A549 (cell line): ENCODE measurements at regions not wholly inside any gene's neighbourhood (a gene's known extent, or its start where the extent isn't known, plus 50 kb on each side); places are given as distances from the start of the nearest gene placed in this dataset.

Experiments
- ATAC-seq, 2 experiments: fragments of 200-7000 bp in 1 of 2; fragments of >200 bp in 1 of 2; cut with Nextera tagmentation in 1 of 2; cut with Tn5 transposase in 1 of 2; 3 replicates each; pipeline versions ENCODE4 v1.8.0 to v1.9.1; 2018 to 2020; ENCODE audit warnings: mild to moderate bottlenecking in 1 of 2, moderate library complexity in 1 of 2
- CTCF ChIA-PET: fragments of 300-600 bp; sonication (Branson Sonifier 250); formaldehyde crosslinking; extraction: SDS; loops from one replicate; lab custom pipeline; 2021; ENCODE audit warnings: antibody characterized with exemption, inconsistent platforms; lab: Yijun Ruan, JAX
- POLR2A ChIA-PET: fragments of 350-600 bp; formaldehyde crosslinking; extraction: SDS; loops from one replicate; lab custom pipeline; 2021; ENCODE audit warnings: antibody characterized with exemption, inconsistent platforms; lab: Yijun Ruan, JAX
- DNase-seq, 2 experiments: peaks; one replicate each; pipeline versions ENCODE4 v3.0.0 to v3.0.0-alpha.2; 2011 to 2016; ENCODE audit warnings: low read depth in 1 of 2, low spot score in 1 of 2
- FAIRE-seq: peaks from 2 replicates; lab custom pipeline; 2011; peaks lifted over from hg19 to GRCh38; lab: Jason Lieb, UNC
- H3K27ac ChIP-seq, 2 experiments: fragments of >200 bp; sonication (Bioruptor Twin); formaldehyde crosslinking; 3 replicates each; pipeline ENCODE4 v1.5.1; 2016 to 2017
- H3K4me1 ChIP-seq: fragments of >200 bp; sonication (Bioruptor Twin); formaldehyde crosslinking; 3 replicates; pipeline ENCODE4 v1.6.1; 2016
- H3K4me2 ChIP-seq: fragments of >200 bp; sonication (Bioruptor Twin); formaldehyde crosslinking; 3 replicates; pipeline ENCODE4 v1.6.1; 2016
- H3K4me3 ChIP-seq: fragments of >200 bp; sonication (Bioruptor Twin); formaldehyde crosslinking; 3 replicates; pipeline ENCODE4 v1.5.1; 2016
- H3K9me3 ChIP-seq: fragments of >200 bp; sonication (Bioruptor Twin); formaldehyde crosslinking; 3 replicates; pipeline ENCODE4 v1.6.1; 2016
- CBX2 ChIP-seq: fragments of 200-600 bp; sonication (generic); IDR thresholded peaks from 2 replicates; pipeline ENCODE4 v1.6.1; 2016; ENCODE audit warnings: low read depth, mild to moderate bottlenecking, borderline replicate concordance
- CEBPB ChIP-seq, 2 experiments: fragments of >200 bp in 1 of 2; sonication (Bioruptor Twin) in 1 of 2; formaldehyde crosslinking in 1 of 2; IDR thresholded peaks; 2 replicates each; pipeline ENCODE4 v1.6.1; 2012 to 2016
- CHD2 ChIP-seq: fragments of 150-350 bp; IDR thresholded peaks from 2 replicates; pipeline ENCODE4 v1.6.1; 2014; ENCODE audit warnings: low read length; ENCODE audit not compliant: partially characterized antibody
- EHF ChIP-seq: fragments of 250-450 bp; sonication (Bioruptor Pico); IDR thresholded peaks from 2 replicates; pipeline ENCODE4 v1.5.0; 2020; ENCODE audit warnings: mild to moderate bottlenecking
- EHMT2 ChIP-seq: fragments of 200-600 bp; sonication (generic); IDR thresholded peaks from 2 replicates; pipeline ENCODE4 v1.6.1; 2016; ENCODE audit warnings: antibody characterized with exemption, low read depth, mild to moderate bottlenecking, moderate library complexity
- EP300 ChIP-seq, 2 experiments: fragments of >200 bp; sonication (Bioruptor Twin); formaldehyde crosslinking; IDR thresholded peaks; 2 replicates in 1 of 2; 3 replicates in 1 of 2; pipeline ENCODE4 v1.6.1; 2016 to 2017
- FOSB ChIP-seq: fragments of 250-450 bp; sonication (Bioruptor Pico); IDR thresholded peaks from 2 replicates; pipeline ENCODE4 v1.5.0; 2020; ENCODE audit warnings: mild to moderate bottlenecking, moderate library complexity
- GATA3 ChIP-seq: IDR thresholded peaks from 2 replicates; pipeline ENCODE4 v1.6.1; 2012; ENCODE audit warnings: borderline replicate concordance
- HDAC2 ChIP-seq: fragments of 200-600 bp; sonication (generic); IDR thresholded peaks from 2 replicates; pipeline ENCODE4 v1.6.1; 2016
- HOXB13 ChIP-seq: fragments of 250-450 bp; sonication (Bioruptor Pico); IDR thresholded peaks from 2 replicates; pipeline ENCODE4 v1.5.0; 2020; ENCODE audit warnings: low read depth, mild to moderate bottlenecking, moderate library complexity
- KDM5A ChIP-seq: fragments of 200-600 bp; sonication (generic); IDR thresholded peaks from 2 replicates; pipeline ENCODE4 v1.6.1; 2016; ENCODE audit warnings: antibody characterized with exemption, mild to moderate bottlenecking
- MAFK ChIP-seq: fragments of 450-650 bp; IDR thresholded peaks from 2 replicates; pipeline ENCODE4 v1.6.1; 2014; ENCODE audit not compliant: partially characterized antibody
- MYC ChIP-seq: IDR thresholded peaks from 2 replicates; pipeline ENCODE4 v1.6.1; 2012; ENCODE audit warnings: mild to moderate bottlenecking, inconsistent platforms, low read length, improper control_type of control experiment, borderline replicate concordance
- NFE2L2 ChIP-seq: fragments of 150-350 bp; conservative IDR thresholded peaks from 2 replicates; pipeline ENCODE4 v1.6.1; 2014; ENCODE audit warnings: low read length
- NPAS2 ChIP-seq: fragments of 250-450 bp; sonication (Bioruptor Pico); IDR thresholded peaks from 2 replicates; pipeline ENCODE4 v1.8.0; 2022; ENCODE audit warnings: mild to moderate bottlenecking, moderate library complexity, borderline replicate concordance
- RAD21 ChIP-seq, 2 experiments: fragments of >200 bp in 1 of 2; sonication (Bioruptor Twin) in 1 of 2; formaldehyde crosslinking in 1 of 2; IDR thresholded peaks in 1 of 2; conservative IDR thresholded peaks in 1 of 2; 2 replicates in 1 of 2; 3 replicates in 1 of 2; pipeline ENCODE4 v1.6.1; 2012 to 2018; ENCODE audit warnings: inconsistent platforms in 1 of 2
- RARB ChIP-seq: fragments of 250-450 bp; sonication (Bioruptor Pico); IDR thresholded peaks from 2 replicates; pipeline ENCODE4 v1.8.0; 2021; ENCODE audit warnings: mild to moderate bottlenecking, moderate library complexity
- RFX5 ChIP-seq: fragments of 450-650 bp; IDR thresholded peaks from 2 replicates; pipeline ENCODE4 v1.7.1; 2014; ENCODE audit warnings: antibody characterized with exemption, mild to moderate bottlenecking, moderate library complexity
- RNF2 ChIP-seq: fragments of 200-600 bp; sonication (generic); IDR thresholded peaks from 2 replicates; pipeline ENCODE4 v1.6.1; 2016; ENCODE audit warnings: low read depth, mild to moderate bottlenecking, antibody characterized with exemption, moderate library complexity, borderline replicate concordance
- SMC3 ChIP-seq: fragments of >200 bp; sonication (Bioruptor Twin); formaldehyde crosslinking; IDR thresholded peaks from 3 replicates; pipeline ENCODE4 v1.6.1; 2018; ENCODE audit warnings: inconsistent platforms
- SREBF2 ChIP-seq: fragments of 450-650 bp; IDR thresholded peaks from 2 replicates; pipeline ENCODE4 v1.6.1; 2014; ENCODE audit warnings: mild to moderate bottlenecking, moderate library complexity
- TP53 ChIP-seq: fragments of 250-450 bp; sonication (Bioruptor Pico); IDR thresholded peaks from 2 replicates; pipeline ENCODE4 v1.5.0; 2021; ENCODE audit warnings: mild to moderate bottlenecking, moderate library complexity
- ZC3H11A ChIP-seq: fragments of 450-650 bp; IDR thresholded peaks from 2 replicates; pipeline ENCODE4 v1.6.1; 2014; ENCODE audit warnings: antibody characterized with exemption, mild to moderate bottlenecking
- ZFP36 ChIP-seq: fragments of 450-650 bp; IDR thresholded peaks from 2 replicates; pipeline ENCODE4 v1.6.1; 2014; ENCODE audit warnings: borderline replicate concordance; ENCODE audit not compliant: partially characterized antibody
- ZNF302 ChIP-seq: fragments of 250-450 bp; sonication (Bioruptor Pico); IDR thresholded peaks from 2 replicates; pipeline ENCODE4 v1.9.0; 2021; ENCODE audit warnings: inconsistent platforms, mild to moderate bottlenecking, moderate library complexity
- ZSCAN20 ChIP-seq: fragments of 250-450 bp; sonication (Bioruptor Pico); IDR thresholded peaks from 2 replicates; pipeline ENCODE4 v1.8.0; 2022; ENCODE audit warnings: mild to moderate bottlenecking, moderate library complexity
- WGBS: methylation state at CpG from one replicate; pipeline ENCODE4 v1.1.6; 2017; ENCODE audit errors: missing lambda C conversion rate; 5-methylcytosine and 5-hydroxymethylcytosine counted together
- TF ChIP-seq, protein P1 (sequence below): fragments of >200 bp; sonication (Bioruptor Twin); formaldehyde crosslinking; IDR thresholded peaks from 3 replicates; pipeline ENCODE4 v1.5.1; 2016
- TF ChIP-seq, protein P2 (sequence below): IDR thresholded peaks from 2 replicates; pipeline ENCODE4 v1.6.1; 2012
- TF ChIP-seq, protein P3 (sequence below): fragments of 200-600 bp; sonication (generic); IDR thresholded peaks from 2 replicates; pipeline ENCODE4 v1.6.1; 2016; ENCODE audit warnings: antibody characterized with exemption, mild to moderate bottlenecking, moderate library complexity

DNA sequence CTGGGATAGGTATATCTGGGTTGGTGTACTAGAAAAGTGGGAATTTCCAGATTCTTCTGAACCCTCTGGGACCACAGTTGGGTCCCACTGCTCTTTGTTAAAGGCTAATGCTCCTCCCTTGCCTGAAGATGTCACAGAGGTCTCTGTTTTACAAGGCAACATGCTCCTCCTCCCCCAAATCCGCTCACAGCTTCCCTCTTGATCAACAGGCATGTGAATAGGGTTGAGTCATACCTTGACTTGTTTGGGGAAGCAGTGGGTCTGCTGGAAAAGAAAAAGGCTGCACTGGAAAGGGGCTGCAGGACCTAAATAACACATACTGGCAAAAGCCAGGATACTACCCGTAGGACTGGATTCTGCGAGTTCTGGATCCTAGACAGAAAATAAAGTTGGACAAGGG is 165.4 kb upstream of the TMEM260 start:
- FAIRE-seq (no peak), ATAC-seq (no peak), DNase-seq (no peak)
- WGBS: 68% methylated on average over 3 of the region's 3 CpGs
- Histone ChIP-seq H3K9me3 (0 out of 3 replicates have a peak, but pooled peaks cover 3% of the 10 kb centered on the region), H3K27ac (no peak overlapping the region), H3K4me3 (no peak overlapping the region), H3K4me1 (no peaks in the 10 kb centered on the region), H3K4me2 (no peak overlapping the region)
- POLR2A ChIA-PET: no interaction called here
- CTCF ChIA-PET: no interaction called here
- TF ChIP-seq FOSB (CRISPR knock-in tag) (no peak), CBX2 (no peak), ZSCAN20 (CRISPR knock-in tag) (no peak), HOXB13 (CRISPR knock-in tag) (no peak), GATA3 (no peak), RAD21 (conservative IDR thresholded peaks at IDR 0.05 in 1 of 2, IDR thresholded peaks at IDR 0.05 in 1 of 2) (no peak), RARB (CRISPR knock-in tag) (no peak), SMC3 (no peak), EHMT2 (no peak), MAFK (no peak), EHF (CRISPR knock-in tag) (no peak), CEBPB (IDR thresholded peaks at IDR 0.05) (no peak), SREBF2 (no peak), HDAC2 (no peak), ZFP36 (no peak), NFE2L2 (no peak), ZC3H11A (no peak)
- TF ChIP-seq, protein P1, sequence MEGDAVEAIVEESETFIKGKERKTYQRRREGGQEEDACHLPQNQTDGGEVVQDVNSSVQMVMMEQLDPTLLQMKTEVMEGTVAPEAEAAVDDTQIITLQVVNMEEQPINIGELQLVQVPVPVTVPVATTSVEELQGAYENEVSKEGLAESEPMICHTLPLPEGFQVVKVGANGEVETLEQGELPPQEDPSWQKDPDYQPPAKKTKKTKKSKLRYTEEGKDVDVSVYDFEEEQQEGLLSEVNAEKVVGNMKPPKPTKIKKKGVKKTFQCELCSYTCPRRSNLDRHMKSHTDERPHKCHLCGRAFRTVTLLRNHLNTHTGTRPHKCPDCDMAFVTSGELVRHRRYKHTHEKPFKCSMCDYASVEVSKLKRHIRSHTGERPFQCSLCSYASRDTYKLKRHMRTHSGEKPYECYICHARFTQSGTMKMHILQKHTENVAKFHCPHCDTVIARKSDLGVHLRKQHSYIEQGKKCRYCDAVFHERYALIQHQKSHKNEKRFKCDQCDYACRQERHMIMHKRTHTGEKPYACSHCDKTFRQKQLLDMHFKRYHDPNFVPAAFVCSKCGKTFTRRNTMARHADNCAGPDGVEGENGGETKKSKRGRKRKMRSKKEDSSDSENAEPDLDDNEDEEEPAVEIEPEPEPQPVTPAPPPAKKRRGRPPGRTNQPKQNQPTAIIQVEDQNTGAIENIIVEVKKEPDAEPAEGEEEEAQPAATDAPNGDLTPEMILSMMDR: no peak
- TF ChIP-seq, protein P2, sequence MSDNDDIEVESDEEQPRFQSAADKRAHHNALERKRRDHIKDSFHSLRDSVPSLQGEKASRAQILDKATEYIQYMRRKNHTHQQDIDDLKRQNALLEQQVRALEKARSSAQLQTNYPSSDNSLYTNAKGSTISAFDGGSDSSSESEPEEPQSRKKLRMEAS: no peak

DNA sequence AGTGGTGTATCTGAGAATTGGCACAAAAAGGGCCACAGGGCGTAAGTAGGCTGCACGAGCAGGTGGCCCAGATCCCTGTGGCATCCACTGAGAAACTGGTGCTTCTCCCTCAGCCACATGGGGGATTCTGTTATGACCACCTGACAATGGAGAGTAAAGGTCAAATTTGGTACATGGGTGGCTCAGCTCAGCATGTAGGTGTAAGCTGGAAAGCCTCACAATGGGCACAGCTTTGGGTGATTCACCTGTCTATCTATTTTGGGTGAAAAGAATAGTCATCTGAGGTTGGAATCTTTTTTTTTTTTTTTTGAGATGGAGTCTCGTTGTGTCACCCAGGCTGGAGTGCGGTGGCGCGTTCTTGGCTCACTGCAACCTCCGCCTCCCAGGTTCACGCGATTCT is 163.4 kb upstream of the TMEM260 start:
- ChIA-PET CTCF (interaction anchor here (0.7 kb wide), 1 partner anchor 57 kb away, joined by 3 read pairs; no protein-coding TSS in a partner anchor), POLR2A (no interaction called here)
- DNase-seq (no peak), ATAC-seq (no peak), FAIRE-seq (no peak)
- WGBS: 76% methylated on average over 9 of the region's 9 CpGs
- no peak overlapping the region for H3K4me2 ChIP-seq
- H3K4me3 ChIP-seq: no peak overlapping the region
- no peak overlapping the region for H3K27ac ChIP-seq
- H3K4me1 ChIP-seq: no peaks in the 10 kb centered on the region
- TF ChIP-seq RFX5: no peak
- no peak for TF ChIP-seq RNF2
- TF ChIP-seq GATA3: no peak
- TF ChIP-seq, protein P2: no peak
- TF ChIP-seq KDM5A: no peak
- TF ChIP-seq MYC: no peak
- TF ChIP-seq ZFP36: no peak
- TF ChIP-seq RAD21 (conservative IDR thresholded peaks at IDR 0.05 in 1 of 2, IDR thresholded peaks at IDR 0.05 in 1 of 2): no peak
- no peak for TF ChIP-seq FOSB (CRISPR knock-in tag)
- no peak for TF ChIP-seq CHD2
- no peak for TF ChIP-seq CBX2
- TF ChIP-seq TP53 (CRISPR knock-in tag): no peak
- no peak for TF ChIP-seq NPAS2
- no peak for TF ChIP-seq ZNF302
- no peak for TF ChIP-seq EP300 (IDR thresholded peaks at IDR 0.05)
- TF ChIP-seq CEBPB (IDR thresholded peaks at IDR 0.05): no peak
- TF ChIP-seq, protein P3, sequence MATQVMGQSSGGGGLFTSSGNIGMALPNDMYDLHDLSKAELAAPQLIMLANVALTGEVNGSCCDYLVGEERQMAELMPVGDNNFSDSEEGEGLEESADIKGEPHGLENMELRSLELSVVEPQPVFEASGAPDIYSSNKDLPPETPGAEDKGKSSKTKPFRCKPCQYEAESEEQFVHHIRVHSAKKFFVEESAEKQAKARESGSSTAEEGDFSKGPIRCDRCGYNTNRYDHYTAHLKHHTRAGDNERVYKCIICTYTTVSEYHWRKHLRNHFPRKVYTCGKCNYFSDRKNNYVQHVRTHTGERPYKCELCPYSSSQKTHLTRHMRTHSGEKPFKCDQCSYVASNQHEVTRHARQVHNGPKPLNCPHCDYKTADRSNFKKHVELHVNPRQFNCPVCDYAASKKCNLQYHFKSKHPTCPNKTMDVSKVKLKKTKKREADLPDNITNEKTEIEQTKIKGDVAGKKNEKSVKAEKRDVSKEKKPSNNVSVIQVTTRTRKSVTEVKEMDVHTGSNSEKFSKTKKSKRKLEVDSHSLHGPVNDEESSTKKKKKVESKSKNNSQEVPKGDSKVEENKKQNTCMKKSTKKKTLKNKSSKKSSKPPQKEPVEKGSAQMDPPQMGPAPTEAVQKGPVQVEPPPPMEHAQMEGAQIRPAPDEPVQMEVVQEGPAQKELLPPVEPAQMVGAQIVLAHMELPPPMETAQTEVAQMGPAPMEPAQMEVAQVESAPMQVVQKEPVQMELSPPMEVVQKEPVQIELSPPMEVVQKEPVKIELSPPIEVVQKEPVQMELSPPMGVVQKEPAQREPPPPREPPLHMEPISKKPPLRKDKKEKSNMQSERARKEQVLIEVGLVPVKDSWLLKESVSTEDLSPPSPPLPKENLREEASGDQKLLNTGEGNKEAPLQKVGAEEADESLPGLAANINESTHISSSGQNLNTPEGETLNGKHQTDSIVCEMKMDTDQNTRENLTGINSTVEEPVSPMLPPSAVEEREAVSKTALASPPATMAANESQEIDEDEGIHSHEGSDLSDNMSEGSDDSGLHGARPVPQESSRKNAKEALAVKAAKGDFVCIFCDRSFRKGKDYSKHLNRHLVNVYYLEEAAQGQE: no peak
- no peak for TF ChIP-seq NFE2L2
- no peak for TF ChIP-seq ZC3H11A
- H3K9me3 ChIP-seq: no peaks in the 10 kb centered on the region
